Breast epithelium (tissue), 4 donors: ENCODE measurements at regions not wholly inside any gene's neighbourhood (a gene's known extent, or its start where the extent isn't known, plus 50 kb on each side); places are given as distances from the start of the nearest gene placed in this dataset.

Experiments used
- DNase-seq, 2 donors: peaks; one replicate each; pipeline ENCODE4 v3.0.0-alpha.2; 2019; ENCODE audit warnings: low spot score in 2 of 2
- H3K27ac ChIP-seq, 2 donors: fragments of 200-600 bp; sonication (generic) in 1 of 2; one replicate each; pipeline ENCODE4 v1.5.1; 2016 to 2019; ENCODE audit warnings: mild to moderate bottlenecking in 1 of 2
- H3K27me3 ChIP-seq, 2 donors: fragments of 200-600 bp; sonication (generic) in 1 of 2; one replicate each; pipeline versions ENCODE4 v1.5.1 to v1.6.0; 2017 to 2019; ENCODE audit warnings: control low read depth in 1 of 2, mild to moderate bottlenecking in 1 of 2
- H3K36me3 ChIP-seq: fragments of 200-600 bp; one replicate; pipeline ENCODE4 v1.5.1; 2019
- H3K4me1 ChIP-seq, 2 donors: fragments of 200-600 bp; sonication (generic); one replicate each; pipeline ENCODE4 v1.5.1; 2016 to 2019; ENCODE audit warnings: control low read depth in 1 of 2
- H3K4me3 ChIP-seq, 3 donors: fragments of 200-600 bp; sonication (generic); 1 replicate in 2 of 3; 2 replicates in 1 of 3; pipeline ENCODE4 v1.5.1; 2016 to 2019; ENCODE audit warnings: mild to moderate bottlenecking in 3 of 3, moderate library complexity in 2 of 3
- H3K9me3 ChIP-seq, 2 donors: fragments of 200-600 bp; sonication (generic) in 1 of 2; one replicate each; pipeline ENCODE4 v1.5.1; 2016 to 2019; ENCODE audit warnings: control low read depth in 1 of 2
- CTCF ChIP-seq, 3 donors: fragments of 450-650 bp; IDR thresholded peaks; one replicate each; pipeline ENCODE4 v1.5.1; 2016 to 2017; ENCODE audit warnings: antibody characterized with exemption in 3 of 3, mild to moderate bottlenecking in 3 of 3, moderate library complexity in 3 of 3
- POLR2A ChIP-seq: fragments of 450-650 bp; IDR thresholded peaks from one replicate; pipeline ENCODE4 v1.6.1; 2016; ENCODE audit warnings: antibody characterized with exemption, mild to moderate bottlenecking, moderate library complexity
- POLR2AphosphoS5 ChIP-seq, 3 donors: sonication (generic); formaldehyde crosslinking; IDR thresholded peaks; one replicate each; pipeline ENCODE4 v1.6.1; 2017; ENCODE audit warnings: antibody characterized with exemption in 3 of 3
- intact Hi-C: fragments of 100-400 bp; cut with DNase I; formaldehyde crosslinking; loops from one replicate; pipeline ENCODE4 v1.15.1; 2023; ENCODE audit warnings: low total_unique reads

GRCh38 chr2:41846962-41847361 lies 200.9 kb upstream of the PKDCC start:
- H3K4me3 ChIP-seq: no peak overlapping the region
- H3K27me3 ChIP-seq: no peaks in the 10 kb centered on the region
- DNase-seq: no peak
- intact Hi-C loops: no loop called here
- no peaks in the 10 kb centered on the region for H3K36me3 ChIP-seq
- H3K27ac ChIP-seq: peak overlapping the region; percentile 26 to 86
- H3K4me1 ChIP-seq: no peaks in the 10 kb centered on the region
- no peaks in the 10 kb centered on the region for H3K9me3 ChIP-seq
- TF ChIP-seq CTCF (IDR thresholded peaks at IDR 0.05): no peak
- no peak for TF ChIP-seq POLR2A
- TF ChIP-seq POLR2AphosphoS5 (IDR thresholded peaks at IDR 0.05): no peak

- no peak for TF ChIP-seq POLR2A
- no peak for TF ChIP-seq CTCF (IDR thresholded peaks at IDR 0.05)
- peak in 2 of 3 donors; percentile 81 to 89 for TF ChIP-seq POLR2AphosphoS5 (IDR thresholded peaks at IDR 0.05)
- Histone ChIP-seq H3K27me3 (no peaks in the 10 kb centered on the region), H3K36me3 (no peaks in the 10 kb centered on the region), H3K9me3 (no peaks in the 10 kb centered on the region), H3K27ac (peak overlapping the region; percentile 84 to 86), H3K4me3 (no peak overlapping the region), H3K4me1 (no peaks in the 10 kb centered on the region)
- intact Hi-C loops: no loop called here
- peak in 1 of 2 donors; percentile 58 for DNase-seq
These were observed 199.9 kb upstream of the PKDCC start for GRCh38 chr2:41847744-41848441.

GRCh38 chr2:41851554-41851953 lies 196.3 kb upstream of the PKDCC start:
- Histone ChIP-seq H3K4me3 (no peak overlapping the region), H3K9me3 (no peaks in the 10 kb centered on the region), H3K27me3 (no peaks in the 10 kb centered on the region), H3K36me3 (no peaks in the 10 kb centered on the region), H3K27ac (no peak overlapping the region), H3K4me1 (no peaks in the 10 kb centered on the region)
- intact Hi-C loops: no loop called here
- no peak for DNase-seq
- TF ChIP-seq POLR2AphosphoS5 (IDR thresholded peaks at IDR 0.05) (no peak), POLR2A (no peak), CTCF (IDR thresholded peaks at IDR 0.05) (no peak)

GRCh38 chr2:41853427-41854191 lies 194.2 kb upstream of the PKDCC start:
- intact Hi-C loops: no loop called here
- Histone ChIP-seq H3K36me3 (no peaks in the 10 kb centered on the region), H3K4me1 (no peaks in the 10 kb centered on the region), H3K27ac (no peak overlapping the region), H3K9me3 (no peaks in the 10 kb centered on the region), H3K4me3 (no peak overlapping the region), H3K27me3 (no peaks in the 10 kb centered on the region)
- no peak for DNase-seq
- no peak for TF ChIP-seq POLR2A
- TF ChIP-seq CTCF (IDR thresholded peaks at IDR 0.05): peak; percentile 67 to 73 (median 72)

GRCh38 chr2:41854227-41854626 lies 193.6 kb upstream of the PKDCC start:
- Histone ChIP-seq H3K36me3 (no peaks in the 10 kb centered on the region), H3K4me3 (no peak overlapping the region), H3K27ac (no peak overlapping the region), H3K27me3 (no peaks in the 10 kb centered on the region), H3K9me3 (no peaks in the 10 kb centered on the region), H3K4me1 (no peaks in the 10 kb centered on the region)
- no peak for DNase-seq
- no peak for TF ChIP-seq CTCF (IDR thresholded peaks at IDR 0.05)
- intact Hi-C loops: no loop called here
